ENCODE measurements at regions not wholly inside any gene's neighbourhood (a gene's known extent, or its start where the extent isn't known, plus 50 kb on each side); places are given as distances from the start of the nearest gene placed in this dataset.
A peak's percentile ranks its signal among the peaks of the same experiment; 100 is the strongest.

GRCh38 chr18:59056706-59057492 is 82.8 kb upstream of the SEC11C start:
- TF ChIP-seq CTCF (CRISPR knock-in tag; IDR thresholded peaks at IDR 0.05): peak; percentile 83
- TF ChIP-seq POGZ (CRISPR knock-in tag; IDR thresholded peaks at IDR 0.05): no peak
- no peak for TF ChIP-seq FOSL2 (CRISPR knock-in tag; IDR thresholded peaks at IDR 0.05)
- no peak for TF ChIP-seq POLR2A (IDR thresholded peaks at IDR 0.05; ENCODE audit: insufficient read depth in 1 of 2, low read depth in 2 of 2, low read length in 2 of 2)
- no peak for TF ChIP-seq ZNF746 (CRISPR knock-in tag; IDR thresholded peaks at IDR 0.05)
- no peak for TF ChIP-seq ATF3 (CRISPR knock-in tag; IDR thresholded peaks at IDR 0.05)
- no peak for TF ChIP-seq SP2 (CRISPR knock-in tag; IDR thresholded peaks at IDR 0.05)

Data from HepG2 (cell line).